ENCODE measurements at regions not wholly inside any gene's neighbourhood (a gene's known extent, or its start where the extent isn't known, plus 50 kb on each side); places are given as distances from the start of the nearest gene placed in this dataset.

DNA sequence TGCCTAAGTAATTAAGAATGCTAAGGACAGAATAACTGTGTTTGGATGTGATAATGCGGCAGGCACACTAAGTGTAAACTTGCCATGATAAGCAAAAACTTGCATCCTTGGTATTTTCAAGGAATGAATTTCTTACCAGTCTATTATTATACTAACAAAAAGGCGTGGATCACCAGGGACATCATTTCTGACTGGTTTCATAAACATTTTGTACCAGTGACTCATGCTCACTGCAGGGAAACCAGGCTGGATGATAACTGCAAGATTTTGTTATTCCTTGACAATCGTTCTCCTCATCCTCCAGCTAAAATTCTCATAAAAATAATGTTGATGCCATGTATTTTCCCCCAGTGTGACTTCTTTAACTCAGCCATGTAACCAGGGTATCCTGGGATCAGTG is 289.5 kb downstream of the CDCA7 start:
- peak; percentile 34 for DNase-seq (ENCODE audit: low spot score)

DNA sequence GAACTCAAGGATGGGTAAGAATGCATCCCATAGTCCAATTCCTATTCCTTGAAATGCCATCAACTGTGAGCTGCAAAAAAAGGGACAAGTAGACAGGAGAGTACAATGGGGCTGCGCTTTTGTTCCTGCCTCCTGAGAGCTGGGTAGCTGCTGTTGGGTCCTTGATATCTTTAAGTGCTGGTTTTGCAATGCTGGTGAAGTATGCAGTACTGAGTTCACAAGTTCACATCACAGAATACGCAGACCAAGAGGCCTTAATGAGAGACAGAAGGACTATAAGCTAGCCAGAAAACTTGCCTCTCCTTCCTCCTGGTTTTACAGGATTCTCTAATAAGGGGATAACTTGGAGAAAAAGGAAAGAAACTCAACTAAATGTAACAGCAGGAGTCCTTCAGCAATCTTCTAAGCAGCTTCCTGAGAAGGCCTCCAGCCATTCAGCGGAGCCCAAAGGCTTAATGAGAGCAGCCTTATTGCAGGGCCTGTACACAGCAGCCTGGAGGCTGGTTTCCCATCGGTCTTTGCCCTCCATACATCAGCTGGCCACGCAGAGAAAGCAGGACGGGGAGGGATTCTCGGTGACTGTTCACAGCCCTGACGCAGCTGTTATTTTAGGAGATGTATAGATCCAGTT is 293.1 kb downstream of the CDCA7 start:
- peak; percentile 61 for DNase-seq (ENCODE audit: low spot score)

DNA sequence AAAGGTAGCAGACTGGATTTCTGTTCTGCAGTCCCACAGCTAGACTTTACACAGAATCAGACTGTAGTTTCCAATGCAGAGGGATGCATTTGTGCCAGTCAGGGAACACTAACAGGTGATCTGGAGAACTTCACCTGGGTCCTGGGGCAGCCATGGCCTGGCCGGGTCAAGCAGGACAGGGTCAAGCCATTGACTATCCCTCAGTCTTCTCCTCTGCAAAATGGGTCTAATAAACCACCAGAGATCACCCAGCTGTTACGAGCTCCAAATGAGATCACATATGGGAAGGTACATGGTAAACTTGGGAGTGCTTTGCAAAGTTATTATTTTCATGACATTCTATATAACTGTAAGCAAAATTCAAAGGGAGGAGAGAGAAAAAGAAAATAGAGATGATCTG is 294.1 kb downstream of the CDCA7 start:
- no peak for DNase-seq (ENCODE audit: low spot score)

DNA sequence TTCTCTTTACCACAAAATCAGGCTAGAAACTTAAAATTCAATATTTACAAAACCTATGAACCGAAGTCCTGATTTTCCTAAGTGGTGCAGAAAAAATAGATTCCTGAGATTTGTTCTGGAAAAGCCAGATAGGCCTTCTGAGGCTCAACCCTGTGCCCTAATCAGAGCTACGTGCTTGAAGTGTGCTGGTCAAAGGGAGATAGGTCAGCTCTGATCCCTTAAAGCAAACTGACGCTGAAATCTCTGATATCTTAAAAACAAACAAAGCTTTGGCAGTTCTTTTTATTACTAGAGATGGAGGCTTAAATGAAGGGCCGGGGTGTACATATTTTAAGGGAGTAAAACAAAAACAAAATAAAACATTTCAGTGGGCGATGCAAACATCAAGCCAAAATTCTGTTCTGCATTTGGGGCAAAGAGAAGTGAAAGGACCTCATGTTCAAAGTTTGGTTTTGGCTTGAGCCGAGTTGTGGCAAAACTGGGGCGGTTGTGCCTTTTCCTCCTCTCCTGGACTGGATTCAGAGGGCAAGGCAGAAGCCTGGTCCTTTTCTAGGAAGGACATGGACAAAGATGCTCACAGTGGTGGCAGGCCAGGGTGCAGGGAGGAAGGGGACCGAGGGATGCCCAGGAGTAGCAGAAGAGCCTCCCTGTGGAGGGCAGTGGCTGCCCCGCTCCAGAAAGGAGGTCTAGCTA is 295.0 kb downstream of the CDCA7 start:
- DNase-seq (ENCODE audit: low spot score): peak; percentile 61

DNA sequence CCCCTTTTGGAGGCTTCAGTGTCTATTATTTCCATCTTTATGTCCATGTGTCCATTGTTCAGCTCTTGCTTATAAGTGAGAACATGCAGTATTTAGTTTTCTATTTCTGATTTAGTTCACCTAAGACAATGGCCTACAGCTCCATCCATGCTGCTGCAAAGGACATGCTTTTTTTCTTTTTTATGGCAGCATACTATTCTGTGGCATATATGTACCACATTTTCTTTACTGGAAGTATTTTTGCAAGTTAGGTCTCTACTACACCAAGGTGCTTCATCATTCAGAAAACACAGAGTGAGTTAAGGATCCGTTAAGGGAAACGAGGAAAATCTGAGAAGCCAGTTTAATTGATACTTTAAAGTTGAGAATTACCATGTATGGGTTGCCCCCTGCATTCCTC is 297.2 kb downstream of the CDCA7 start:
- no peak for DNase-seq (ENCODE audit: low spot score)

DNA sequence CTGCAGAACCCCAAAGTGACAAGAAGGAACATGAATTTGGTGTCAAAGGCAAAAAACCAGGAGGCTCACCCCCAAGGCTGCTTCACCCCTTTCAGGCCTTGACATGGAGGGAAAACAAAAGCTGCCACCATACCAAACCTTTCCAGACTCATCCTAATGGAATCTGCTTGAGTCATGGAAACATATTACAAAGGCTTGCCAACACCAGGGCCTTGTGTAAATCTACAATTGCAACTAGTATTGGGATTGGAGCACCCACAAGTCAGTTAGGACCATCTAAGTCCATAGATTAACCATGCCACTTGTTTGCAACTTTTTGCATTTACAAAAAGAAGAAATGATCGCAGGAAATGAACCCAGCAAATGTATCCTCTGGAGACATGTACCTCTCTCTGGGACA is 297.6 kb downstream of the CDCA7 start:
- DNase-seq (ENCODE audit: low spot score): no peak

DNA sequence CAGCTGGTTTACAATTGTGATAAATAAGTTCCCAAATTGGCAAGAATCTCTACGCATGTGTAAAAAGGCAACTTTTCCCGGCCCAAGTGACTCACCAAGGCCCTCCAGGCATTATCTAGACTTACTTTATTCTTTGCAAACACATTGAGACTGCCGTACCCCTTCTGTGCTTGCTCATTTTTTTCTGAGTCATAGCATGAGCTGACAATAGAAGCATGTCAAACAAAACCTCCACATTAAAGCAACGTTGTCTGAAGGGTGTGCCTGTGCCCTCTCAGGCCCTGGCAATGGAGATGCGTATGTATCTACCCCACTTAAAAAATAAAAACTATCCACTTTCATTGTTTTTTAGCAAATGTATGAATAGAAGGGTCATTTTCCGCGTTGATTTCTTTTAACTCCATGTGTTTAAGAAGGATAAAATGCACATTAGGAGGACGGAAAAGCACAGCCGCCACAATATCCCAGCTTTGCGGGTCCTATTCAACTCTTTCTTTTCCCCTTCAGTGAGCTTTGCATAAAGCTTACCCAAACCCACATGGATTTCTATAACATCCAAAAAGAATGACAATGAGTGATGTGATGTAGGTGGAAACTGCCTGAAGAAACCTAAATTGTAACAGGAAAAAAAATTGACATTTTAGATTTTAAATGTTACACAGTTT is 298.2 kb downstream of the CDCA7 start:
- peak; percentile 88 for DNase-seq (ENCODE audit: low spot score)

DNA sequence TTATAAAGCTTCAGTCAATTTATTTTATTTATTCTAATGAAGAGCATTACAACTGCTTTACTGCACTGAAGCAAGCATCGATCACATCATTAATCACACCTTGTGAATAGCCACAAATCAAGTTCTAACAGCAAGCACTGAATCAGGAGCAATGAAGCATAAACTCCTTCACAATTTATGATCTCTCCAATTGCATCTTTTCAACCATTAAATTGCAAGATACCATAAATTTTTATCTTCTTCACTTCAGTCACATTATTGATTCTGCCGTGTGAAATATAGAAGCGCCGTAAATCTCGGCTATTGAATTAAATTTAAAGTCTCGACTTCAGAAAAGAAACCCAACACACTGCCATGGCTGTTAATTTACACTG is 298.7 kb downstream of the CDCA7 start:
- no peak for DNase-seq (ENCODE audit: low spot score)

DNA sequence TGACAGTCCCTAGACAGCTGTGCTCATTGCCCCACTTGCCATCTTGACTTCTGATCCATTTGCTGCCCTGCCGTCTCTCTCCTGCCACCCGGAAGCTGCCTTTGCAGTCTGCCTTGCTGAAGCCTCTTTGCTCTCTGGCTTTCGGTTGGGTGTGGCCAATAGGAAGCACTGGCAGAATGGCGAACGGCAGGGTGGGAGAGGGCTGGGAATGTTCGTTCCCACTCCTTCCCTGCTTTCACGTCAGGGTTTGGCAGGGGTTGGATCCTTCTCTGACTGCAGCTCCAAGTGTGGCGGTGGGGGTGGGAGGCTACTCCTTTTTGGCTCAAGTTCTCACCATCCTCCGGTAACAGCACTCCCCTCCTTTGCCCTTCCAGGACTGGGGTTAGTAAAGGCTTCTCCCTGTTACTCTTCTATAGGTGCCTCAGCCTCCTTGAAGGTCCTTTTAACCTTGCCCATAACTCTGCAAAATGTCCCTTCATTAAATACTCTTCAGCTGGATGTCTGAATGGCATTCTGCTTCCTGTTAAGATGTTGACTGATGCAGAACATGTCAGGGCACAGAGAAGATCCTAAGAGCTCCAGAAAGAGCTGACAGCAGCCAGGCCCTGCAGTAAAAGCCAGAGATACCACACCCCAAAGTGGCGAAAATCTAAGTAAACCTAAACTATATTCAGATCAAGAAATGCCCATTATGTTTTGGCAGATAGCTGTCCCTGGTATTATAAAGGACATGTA is 299.7 kb downstream of the CDCA7 start:
- no peak for DNase-seq (ENCODE audit: low spot score)

DNA sequence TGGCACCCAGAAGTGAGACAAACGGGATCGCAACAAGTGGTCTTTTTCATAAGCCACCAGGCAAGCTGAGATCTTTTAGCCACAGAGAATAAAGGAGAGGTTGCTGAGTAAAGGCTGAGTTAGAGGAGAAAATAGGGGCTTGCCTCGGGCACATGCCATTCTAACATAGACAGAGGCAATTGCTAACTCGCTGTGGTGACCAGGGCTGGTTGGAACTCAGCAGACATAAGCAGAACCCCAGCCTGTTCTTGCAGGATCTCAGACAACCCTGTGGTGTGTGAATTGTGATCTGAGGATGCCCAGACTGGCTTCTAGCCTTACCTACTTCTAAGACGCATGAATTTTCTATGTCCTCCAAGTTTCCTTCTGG is 300.2 kb downstream of the CDCA7 start:
- no peak for DNase-seq (ENCODE audit: low spot score)

DNA sequence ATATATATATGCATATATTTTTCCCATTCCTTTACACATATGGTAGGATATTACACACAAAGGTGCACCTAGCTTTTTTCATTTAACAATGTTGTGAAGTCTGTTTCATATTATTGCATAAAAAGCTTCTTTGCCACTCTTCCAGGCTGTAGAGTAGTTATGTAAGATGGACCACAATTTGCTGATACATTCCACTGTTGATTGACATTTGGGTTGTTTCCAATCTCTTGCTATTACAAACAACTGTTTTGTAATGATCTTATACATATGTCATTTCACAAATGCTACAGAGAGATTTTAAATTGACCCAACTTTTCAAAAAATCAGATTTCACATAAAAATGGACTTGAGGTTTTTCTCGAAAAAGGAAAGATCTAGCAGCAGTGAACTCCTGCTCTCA is 301.4 kb downstream of the CDCA7 start:
- no peak for DNase-seq (ENCODE audit: low spot score)

DNA sequence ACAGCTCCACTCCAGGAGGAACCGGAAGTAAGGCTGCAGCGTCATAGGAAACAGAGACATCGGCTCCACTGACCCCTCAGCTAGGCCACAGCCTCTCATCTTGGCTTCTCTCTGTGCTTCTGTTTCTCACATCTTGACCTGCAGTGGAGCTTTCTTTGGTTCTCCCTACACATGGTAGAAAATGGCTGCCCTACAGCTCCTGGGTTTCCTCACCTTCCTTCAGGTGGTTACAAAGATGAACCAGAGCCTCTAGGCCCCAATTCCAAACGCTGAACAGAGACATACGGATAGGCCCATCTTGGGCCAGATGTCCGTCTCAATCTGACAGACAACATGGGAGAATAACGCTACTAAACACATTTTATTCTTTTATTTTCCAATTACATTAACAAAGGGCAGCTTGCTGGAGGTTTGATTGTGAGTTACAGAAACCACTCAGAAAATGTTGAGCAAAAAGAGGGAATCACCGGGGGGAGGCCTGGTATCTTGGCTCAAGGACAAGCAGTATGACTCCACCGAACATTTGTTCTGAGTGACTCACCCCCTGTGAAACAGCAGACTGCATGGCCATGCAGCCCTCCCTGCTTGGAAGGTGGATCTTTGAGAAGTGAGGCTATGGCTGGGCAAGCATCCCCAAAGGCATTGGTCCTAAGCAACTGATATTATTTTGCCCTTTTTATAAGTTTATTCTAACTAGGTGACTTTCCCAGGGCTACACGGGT is 303.5 kb downstream of the CDCA7 start:
- DNase-seq (ENCODE audit: low spot score): peak; percentile 45

DNA sequence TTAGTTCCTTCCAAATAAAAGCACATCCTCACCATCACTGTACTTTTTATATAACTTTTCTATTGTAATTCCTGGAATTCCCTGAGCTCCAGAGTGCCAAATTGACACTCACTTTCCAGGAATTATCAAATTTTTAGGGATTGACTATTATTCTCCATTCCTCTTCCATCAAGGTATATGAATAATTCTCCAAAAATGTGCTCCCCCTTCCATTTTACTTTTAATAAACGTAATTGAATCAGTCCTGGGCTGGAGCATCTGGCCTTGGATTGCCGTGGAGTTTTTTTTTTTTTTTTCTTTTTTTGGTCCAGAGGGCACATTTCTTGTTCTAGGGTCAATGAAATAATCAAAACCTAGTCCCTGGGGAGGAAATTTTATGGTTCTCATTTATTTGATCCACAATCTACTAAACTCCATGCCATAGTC is 304.3 kb downstream of the CDCA7 start:
- no peak for DNase-seq (ENCODE audit: low spot score)

DNA sequence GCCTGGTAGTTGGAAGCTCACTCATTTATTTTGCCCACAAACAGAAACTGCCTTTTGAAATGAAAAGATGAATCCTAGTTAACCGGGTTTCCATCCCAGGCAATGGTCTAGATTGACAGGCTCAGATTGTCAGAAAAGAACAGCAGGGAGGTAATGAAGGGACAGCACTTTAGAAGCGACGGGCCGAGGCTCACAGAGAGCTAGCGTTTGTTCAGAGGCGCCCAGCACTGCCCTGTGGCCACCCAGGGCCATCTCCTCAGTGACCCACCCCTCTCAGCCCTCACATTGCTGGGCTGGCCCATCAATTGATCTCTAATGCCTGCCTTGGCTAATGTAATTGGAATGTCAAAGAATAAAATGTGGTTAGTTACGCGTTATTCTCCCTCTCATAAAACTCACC is 304.8 kb downstream of the CDCA7 start:
- DNase-seq (ENCODE audit: low spot score): no peak

DNA sequence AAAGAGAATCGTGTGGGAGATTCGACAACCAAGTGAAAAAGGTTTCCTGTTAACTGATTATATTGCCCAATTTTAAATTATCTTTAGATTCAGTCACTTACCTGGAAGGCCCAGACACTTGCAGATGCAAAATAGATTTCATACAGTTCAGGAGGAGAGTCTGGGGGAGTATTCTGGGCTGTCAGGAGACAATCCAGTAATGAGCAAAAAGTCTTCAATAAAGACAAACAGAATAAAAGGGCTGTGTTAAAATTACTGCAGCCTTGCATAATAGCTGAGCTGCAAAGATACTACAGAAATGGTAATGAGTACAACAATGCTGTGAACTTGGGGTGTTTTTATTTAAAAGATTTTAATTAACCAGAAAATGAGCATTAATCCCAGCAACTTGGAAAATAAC is 303.6 kb downstream of the SP3 start:
- no peak for DNase-seq (ENCODE audit: low spot score)

DNA sequence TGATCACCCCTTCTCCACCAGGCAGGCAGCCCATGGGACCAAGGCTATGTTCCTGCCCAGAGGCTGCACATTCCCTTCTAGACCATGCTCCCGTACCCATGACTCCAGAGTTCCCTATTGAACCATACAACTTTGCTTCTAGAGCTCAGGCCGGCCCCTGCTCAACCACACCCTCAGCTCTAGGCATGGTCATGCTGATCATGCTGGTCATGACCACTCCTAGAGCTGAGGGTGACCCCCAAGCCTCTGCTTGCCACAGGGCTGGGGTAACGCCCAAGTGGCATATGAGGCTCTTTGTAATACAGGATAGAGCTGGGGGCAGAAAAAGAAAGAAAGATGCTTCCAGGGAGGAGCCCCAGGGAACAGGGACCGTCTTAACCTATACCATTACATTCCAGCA is 301.8 kb downstream of the SP3 start:
- DNase-seq (ENCODE audit: low spot score): no peak

DNA sequence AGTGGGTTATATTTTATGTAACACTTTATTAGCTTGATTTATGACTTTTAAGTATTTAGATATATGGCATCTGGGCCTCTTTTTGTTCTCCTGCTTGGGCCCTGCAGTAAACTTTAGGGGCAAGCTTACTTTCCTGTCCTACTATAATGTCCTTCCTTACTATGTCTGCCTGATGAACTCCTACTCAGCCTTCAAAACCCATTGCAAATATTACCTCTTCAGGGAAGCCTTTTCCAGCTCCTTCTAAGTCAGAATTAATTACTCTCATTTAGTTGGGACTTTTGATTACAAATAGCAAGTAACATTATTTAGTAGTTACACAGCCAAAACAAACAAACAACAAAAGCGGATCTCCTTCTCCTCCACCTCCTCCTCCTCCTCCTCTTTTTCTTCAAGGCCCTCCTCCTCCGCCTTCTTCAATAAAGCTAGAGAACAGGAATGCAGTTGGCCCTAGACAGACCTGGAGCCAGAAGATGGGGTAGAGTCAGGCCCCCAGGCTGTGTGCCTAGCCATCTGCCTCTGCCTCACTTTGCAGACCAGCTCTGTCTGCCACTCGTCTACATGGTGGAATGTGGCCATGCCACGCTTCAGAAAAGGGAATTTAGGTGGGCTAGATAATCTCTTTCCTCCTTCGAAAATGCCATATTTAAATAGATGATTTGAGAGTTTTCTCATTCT is 301.2 kb downstream of the SP3 start:
- no peak for DNase-seq (ENCODE audit: low spot score)

DNA sequence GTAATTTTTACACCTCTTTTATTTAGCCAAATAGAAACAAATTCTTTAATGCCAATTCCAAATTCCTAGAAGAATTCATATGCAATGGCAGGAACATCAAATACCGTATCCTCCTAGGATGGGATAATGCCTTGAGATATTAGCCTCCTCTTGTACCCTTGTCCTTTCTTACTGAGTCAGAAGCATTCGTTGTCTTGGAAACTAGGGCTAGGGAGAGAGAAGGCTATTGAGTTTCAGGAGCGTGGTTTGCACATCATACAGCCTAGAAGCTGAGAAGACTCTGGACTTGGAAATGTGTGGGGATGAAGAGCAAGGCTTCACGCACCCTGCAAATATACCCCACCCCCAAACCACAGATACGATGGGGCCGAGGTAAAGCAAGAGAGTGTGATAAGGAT is 300.7 kb downstream of the SP3 start:
- DNase-seq (ENCODE audit: low spot score): no peak

DNA sequence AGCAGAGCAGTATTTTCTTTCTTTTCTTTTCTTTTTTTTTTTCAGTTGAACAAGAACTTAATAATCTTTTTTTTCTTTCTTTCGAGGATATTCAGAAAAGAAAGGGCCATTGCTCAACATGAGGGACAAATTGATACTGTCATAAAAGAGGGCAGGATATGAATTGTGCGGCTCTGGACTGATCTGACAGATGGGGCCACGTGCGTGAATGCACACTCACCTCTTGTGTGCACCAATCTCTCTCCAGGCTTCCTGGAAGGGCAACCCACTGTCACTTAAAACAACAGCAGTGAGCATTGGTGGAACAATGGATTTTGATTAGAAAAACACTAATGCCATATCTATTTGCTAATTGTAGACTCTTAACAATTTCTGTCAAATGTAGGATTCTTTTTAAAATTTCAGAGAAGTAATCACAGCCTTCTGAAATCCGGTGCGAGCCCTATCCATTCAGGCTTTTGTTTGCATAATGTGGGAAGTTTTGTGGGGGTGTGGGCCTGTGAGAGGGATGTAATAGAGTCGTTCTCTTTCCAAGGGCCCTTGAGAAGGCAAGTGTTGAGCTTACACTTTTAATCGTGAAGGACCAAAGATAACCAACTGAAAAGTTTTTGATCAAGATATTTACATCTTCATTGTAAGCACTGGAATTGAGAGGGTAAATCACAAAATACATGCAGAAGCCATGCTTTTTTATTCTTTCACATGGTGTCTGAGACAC is 298.8 kb downstream of the SP3 start:
- DNase-seq (ENCODE audit: low spot score): no peak

DNA sequence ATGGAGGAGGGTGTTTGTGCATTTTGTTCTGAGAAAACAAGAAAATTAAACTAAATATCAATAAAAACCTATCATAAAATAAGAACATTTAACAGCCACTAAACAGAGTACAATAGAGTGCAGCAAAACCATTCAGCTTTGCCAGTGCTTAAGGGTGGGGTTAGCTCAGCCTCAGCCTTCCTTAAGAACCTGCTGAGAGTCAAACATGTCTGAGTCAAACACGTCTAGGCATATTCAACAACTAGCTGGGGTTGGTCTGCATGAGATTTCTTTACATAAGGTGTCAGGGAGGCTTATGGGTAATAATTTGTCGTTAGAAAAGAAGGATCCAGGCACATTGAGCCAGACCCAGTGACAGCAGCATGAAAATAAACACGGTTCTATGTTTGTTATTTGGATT is 298.2 kb downstream of the SP3 start:
- DNase-seq (ENCODE audit: low spot score): peak; percentile 33

DNA sequence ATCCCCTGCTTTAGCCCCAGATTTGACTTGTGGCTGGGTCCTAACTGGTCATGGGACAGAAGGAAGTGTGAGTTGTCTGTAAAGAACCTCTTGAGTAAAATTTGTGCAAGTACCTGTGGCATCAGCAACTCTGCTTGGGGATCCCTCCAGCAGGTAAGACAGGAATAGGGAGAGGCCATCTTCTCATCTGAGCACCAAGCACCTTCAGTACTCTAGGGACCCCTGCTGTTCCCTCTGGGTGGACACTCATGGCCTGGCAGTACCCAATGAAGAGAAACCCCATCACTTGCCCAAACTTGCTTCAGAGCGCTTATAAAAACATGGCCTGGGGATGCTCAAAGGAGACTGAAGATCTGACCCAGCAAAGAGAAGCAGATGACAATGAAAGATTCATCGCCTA is 297.8 kb downstream of the SP3 start:
- DNase-seq (ENCODE audit: low spot score): no peak

All from umbilical cord (tissue), 1 donor.